ENCODE measurements at regions not wholly inside any gene's neighbourhood (a gene's known extent, or its start where the extent isn't known, plus 50 kb on each side); places are given as distances from the start of the nearest gene placed in this dataset.
"Not testable (repeated sequence)": the region's sequence is repeated elsewhere in the genome, so short reads cannot be mapped to it uniquely, and the experiment has no call there.

DNA sequence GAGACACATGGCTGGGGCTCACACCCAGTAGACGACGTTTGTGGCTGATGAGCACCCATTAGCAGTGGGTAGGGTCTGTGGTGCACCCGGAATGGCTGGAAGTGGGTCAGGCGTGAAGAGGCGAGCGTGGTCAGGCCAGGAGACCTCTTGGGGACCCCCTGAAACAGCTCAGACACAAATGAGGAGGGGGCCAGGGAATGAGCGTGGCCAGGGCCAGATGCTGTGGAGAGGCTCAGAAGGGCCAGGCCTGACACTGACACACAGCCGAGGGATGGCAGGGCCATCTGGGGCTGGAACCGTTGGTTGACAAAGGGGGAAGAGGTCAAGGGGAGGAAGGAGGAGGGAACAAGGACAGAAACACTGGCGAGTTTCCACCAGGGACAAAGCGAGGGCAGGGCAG lies 162.8 kb downstream of the SHANK2 start:
- H3K79me2 ChIP-seq (ENCODE audit: control insufficient read depth, low read length): no peaks in the 10 kb centered on the region
- no peaks in the 10 kb centered on the region for H4K20me1 ChIP-seq (ENCODE audit: control insufficient read depth, insufficient read depth, low read depth, low read length)
- no peaks in the 10 kb centered on the region for H3K9me2 ChIP-seq (replicated peaks; ENCODE audit: control insufficient read depth, low read length)
- no peak for TF ChIP-seq EZH2phosphoT487 (IDR thresholded peaks at IDR 0.05; ENCODE audit: borderline replicate concordance, low read length)
- TF ChIP-seq, protein P1, sequence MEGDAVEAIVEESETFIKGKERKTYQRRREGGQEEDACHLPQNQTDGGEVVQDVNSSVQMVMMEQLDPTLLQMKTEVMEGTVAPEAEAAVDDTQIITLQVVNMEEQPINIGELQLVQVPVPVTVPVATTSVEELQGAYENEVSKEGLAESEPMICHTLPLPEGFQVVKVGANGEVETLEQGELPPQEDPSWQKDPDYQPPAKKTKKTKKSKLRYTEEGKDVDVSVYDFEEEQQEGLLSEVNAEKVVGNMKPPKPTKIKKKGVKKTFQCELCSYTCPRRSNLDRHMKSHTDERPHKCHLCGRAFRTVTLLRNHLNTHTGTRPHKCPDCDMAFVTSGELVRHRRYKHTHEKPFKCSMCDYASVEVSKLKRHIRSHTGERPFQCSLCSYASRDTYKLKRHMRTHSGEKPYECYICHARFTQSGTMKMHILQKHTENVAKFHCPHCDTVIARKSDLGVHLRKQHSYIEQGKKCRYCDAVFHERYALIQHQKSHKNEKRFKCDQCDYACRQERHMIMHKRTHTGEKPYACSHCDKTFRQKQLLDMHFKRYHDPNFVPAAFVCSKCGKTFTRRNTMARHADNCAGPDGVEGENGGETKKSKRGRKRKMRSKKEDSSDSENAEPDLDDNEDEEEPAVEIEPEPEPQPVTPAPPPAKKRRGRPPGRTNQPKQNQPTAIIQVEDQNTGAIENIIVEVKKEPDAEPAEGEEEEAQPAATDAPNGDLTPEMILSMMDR (IDR thresholded peaks at IDR 0.05; ENCODE audit: low read depth, low read length, poor library complexity, severe bottlenecking): no peak
- no peaks in the 10 kb centered on the region for H3K9me3 ChIP-seq (ENCODE audit: control insufficient read depth, insufficient read depth, low read length)
- no peaks in the 10 kb centered on the region for H3K4me1 ChIP-seq (ENCODE audit: control insufficient read depth, low read length)
- no peaks in the 10 kb centered on the region for H3F3A ChIP-seq (ENCODE audit: control insufficient read depth, insufficient read depth)
- H3K4me2 ChIP-seq (ENCODE audit: low read length): no peak overlapping the region
- H3K36me3 ChIP-seq (ENCODE audit: control insufficient read depth, low read length): no peaks in the 10 kb centered on the region
- H3K27me3 ChIP-seq (ENCODE audit: control insufficient read depth, low read length): no peaks in the 10 kb centered on the region
- H3K27ac ChIP-seq (ENCODE audit: low read depth, low read length): no peak overlapping the region
- no peak overlapping the region for H3K4me3 ChIP-seq (ENCODE audit: low read length)

DNA sequence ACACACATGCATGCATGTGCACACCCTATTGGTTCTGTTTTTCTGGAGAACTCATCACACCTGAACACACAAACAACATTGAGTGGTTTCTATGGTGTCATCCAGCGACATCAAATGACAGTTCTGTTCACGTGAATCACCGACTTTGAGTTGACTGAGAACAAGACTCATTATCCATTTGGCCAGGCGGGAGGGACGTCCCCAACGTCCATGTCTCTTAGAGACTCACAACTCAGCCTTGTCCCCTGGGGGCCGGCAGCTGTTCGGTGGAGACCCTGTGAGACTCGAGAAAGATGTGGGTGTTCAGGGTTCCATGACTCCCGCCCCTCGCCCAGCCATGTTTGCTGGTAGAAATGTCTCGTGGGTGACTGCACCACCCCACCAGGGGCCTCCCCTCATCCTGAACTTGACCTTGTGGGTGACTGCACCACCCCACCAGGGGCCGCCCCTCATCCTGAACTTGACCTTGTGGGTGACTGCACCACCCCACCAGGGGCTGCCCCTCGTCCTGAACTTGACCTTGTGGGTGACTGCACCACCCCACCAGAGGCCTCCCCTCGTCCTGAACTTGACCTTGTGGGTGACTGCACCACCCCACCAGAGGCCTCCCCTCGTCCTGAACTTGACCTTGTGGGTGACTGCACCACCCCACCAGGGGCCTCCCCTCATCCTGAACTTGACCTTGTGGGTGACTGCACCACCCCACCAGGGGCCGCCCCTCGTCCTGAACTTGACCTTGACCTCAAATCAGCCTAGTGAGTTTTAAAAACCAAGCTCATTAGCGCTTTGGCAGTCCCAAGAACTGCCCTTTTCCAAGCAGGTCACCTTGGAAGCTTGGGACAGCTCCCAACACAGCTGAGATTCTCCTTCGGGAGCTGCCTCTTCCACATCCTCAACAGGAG lies 163.8 kb downstream of the SHANK2 start:
- not testable (repeated sequence) for H3F3A ChIP-seq (ENCODE audit: control insufficient read depth, insufficient read depth); H4K20me1 ChIP-seq (ENCODE audit: control insufficient read depth, insufficient read depth, low read depth, low read length); H3K4me2 ChIP-seq (ENCODE audit: low read length)

DNA sequence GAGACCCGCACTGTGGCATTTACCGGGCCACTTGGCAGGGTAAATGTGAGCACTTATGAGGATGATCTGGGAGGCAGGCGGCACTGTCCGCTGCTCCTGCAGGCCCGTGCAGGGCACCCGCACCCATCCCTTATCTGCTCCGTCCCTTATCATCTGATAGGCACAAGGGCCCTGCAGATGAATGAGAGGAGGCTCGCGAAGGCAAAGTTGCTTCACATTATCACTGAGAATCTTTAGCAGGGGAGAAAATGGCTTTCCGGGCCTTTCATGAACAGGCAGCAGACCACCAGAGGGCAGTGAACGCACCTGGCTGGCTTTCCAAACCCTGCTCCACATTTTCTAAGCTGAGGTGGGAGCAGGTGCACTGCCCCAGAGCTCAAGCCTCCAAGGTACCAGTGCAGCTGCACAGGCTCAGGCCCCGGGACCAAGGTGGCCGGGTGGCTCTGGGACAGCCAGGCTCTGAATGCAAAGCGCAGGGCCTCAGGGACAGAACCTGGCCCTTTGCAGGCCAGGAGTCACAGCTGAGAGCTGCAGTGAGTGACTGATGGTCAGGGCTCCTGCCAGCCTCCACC lies 165.6 kb downstream of the SHANK2 start:
- H3K4me2 ChIP-seq (ENCODE audit: low read length): no peak overlapping the region
- TF ChIP-seq, protein P1 (IDR thresholded peaks at IDR 0.05; ENCODE audit: low read depth, low read length, poor library complexity, severe bottlenecking): peak; percentile 61
- TF ChIP-seq EZH2phosphoT487 (IDR thresholded peaks at IDR 0.05; ENCODE audit: borderline replicate concordance, low read length): no peak
- H3K4me1 ChIP-seq (ENCODE audit: control insufficient read depth, low read length): no peaks in the 10 kb centered on the region
- H3K9me3 ChIP-seq (ENCODE audit: control insufficient read depth, insufficient read depth, low read length): no peaks in the 10 kb centered on the region
- H3K27ac ChIP-seq (ENCODE audit: low read depth, low read length): no peak overlapping the region
- no peaks in the 10 kb centered on the region for H3K36me3 ChIP-seq (ENCODE audit: control insufficient read depth, low read length)
- H3K4me3 ChIP-seq (ENCODE audit: low read length): no peak overlapping the region
- H3F3A ChIP-seq (ENCODE audit: control insufficient read depth, insufficient read depth): no peaks in the 10 kb centered on the region
- H4K20me1 ChIP-seq (ENCODE audit: control insufficient read depth, insufficient read depth, low read depth, low read length): no peaks in the 10 kb centered on the region
- no peaks in the 10 kb centered on the region for H3K9me2 ChIP-seq (replicated peaks; ENCODE audit: control insufficient read depth, low read length)
- H3K79me2 ChIP-seq (ENCODE audit: control insufficient read depth, low read length): no peaks in the 10 kb centered on the region
- H3K27me3 ChIP-seq (ENCODE audit: control insufficient read depth, low read length): no peaks in the 10 kb centered on the region

More for the DNA sequence above, 163.8 kb downstream of the SHANK2 start:
- not testable (repeated sequence) for H3K27ac ChIP-seq (ENCODE audit: low read depth, low read length); H3K9me3 ChIP-seq (ENCODE audit: control insufficient read depth, insufficient read depth, low read length); H3K79me2 ChIP-seq (ENCODE audit: control insufficient read depth, low read length); H3K4me1 ChIP-seq (ENCODE audit: control insufficient read depth, low read length); H3K4me3 ChIP-seq (ENCODE audit: low read length); H3K9me2 ChIP-seq (replicated peaks; ENCODE audit: control insufficient read depth, low read length); H3K36me3 ChIP-seq (ENCODE audit: control insufficient read depth, low read length); H3K27me3 ChIP-seq (ENCODE audit: control insufficient read depth, low read length)

Data from DOHH2 (cell line).